NCI-H2171 (cell line): ENCODE measurements at regions not wholly inside any gene's neighbourhood (a gene's known extent, or its start where the extent isn't known, plus 50 kb on each side); places are given as distances from the start of the nearest gene placed in this dataset.

ENCODE experiments used
- DNase-seq: peaks from one replicate; lab custom pipeline; 2025; lab: John Stamatoyannopoulos, UW

DNA sequence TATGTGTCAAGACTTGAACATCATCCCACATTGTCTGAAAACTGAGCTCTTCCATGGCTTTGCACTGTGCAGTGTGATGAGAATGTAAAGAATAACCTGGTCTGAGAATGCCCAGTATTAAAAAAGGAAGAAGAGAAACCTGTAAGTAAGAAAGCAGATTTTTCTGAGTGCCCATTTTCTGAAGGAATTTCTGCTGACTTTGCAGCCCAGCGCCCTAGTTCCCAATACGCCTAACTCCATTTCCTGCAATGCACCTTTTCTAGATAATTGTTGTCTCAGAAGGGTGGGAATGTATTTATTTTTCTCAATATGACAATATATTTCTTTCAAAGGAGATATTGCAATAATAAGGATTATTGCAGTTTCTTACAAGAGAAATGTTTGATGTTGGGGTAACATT is 231.5 kb downstream of the HAO1 start:
- DNase-seq = no peak

DNA sequence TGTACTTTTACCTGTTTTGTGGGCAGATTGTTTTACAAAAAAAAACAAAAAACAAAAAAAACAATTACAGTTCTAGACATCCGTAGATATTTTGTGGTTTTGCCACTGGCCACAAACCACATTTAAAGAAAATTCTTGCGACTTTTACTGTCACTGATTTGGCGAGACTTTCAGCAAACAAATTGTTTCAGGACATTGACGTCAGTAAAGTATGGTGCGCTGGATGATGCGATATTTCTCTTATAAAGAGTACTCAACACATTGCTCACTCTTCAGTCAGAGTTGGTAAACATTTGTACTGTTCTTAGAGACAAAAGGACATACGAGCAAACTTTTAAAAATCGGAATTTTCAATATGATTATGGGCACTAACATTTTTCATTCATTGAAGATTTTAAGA is 229.8 kb downstream of the HAO1 start:
- no peak for DNase-seq

DNA sequence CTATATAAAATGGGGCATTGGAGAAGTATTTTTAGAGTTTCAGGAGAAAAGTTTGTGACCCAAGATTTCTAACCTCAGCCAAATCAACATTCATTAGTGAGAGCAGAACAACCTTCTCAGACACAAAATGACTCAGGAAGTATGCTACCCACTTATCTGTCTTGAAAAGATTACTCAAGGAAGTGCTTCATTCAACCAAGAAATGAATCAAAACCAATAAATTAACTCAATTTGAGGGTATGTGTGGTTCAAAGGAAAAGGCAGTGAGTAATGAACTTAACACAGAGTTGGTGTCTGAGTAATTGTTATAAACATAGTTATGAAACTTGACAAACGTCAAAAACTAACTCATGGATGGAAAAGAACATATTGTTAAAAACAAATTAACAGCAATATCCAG is 227.6 kb downstream of the HAO1 start:
- no peak for DNase-seq

DNA sequence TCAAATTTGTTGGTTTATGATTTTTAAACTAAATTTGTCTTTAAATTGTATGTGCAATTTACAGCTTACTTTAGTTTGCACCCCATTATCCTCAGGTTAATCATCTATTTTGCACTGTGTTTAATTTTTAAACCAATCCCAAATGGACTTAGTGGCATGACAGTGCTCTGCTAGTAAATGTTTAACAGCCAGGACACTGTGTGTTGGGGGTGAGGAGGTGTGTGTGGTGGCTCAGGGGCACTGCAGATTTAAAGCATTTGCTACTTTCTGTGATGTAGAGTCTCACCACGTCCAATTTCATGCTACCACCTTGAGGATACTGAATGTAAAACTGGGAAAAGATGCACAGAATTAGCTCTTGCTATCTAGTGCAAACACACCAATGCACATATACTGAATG is 225.7 kb downstream of the HAO1 start:
- DNase-seq = no peak

DNA sequence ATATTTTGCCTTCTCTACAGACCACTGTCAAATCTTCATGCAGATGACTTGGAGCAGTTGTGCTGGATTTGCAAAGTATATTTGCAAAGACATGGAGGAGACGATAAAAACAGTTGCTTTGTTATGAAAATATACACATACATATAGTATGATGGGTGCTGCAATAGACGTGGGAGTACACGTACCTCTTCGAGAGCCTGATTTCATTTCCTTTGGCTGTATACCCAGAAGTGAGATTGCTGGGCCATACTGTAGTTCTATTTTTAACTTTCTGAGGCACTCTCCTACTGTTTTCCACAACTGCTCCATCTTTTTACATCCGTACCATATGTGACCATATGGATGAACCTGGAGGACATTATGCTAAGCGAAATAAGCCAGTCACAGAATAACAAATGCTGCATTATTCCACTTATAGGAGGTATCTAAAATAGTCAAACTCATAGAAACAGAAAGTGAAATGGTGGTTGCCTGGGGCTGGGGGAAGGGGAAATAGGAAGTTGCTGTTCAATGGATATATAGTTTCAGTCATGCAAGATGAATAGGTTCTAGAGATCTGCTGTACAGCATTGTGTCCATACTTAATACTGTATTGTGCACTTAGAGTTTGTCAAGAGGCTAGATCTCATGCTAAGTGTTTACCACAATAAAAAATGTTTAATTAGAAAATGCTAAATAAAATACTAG is 223.8 kb downstream of the HAO1 start:
- no peak for DNase-seq

DNA sequence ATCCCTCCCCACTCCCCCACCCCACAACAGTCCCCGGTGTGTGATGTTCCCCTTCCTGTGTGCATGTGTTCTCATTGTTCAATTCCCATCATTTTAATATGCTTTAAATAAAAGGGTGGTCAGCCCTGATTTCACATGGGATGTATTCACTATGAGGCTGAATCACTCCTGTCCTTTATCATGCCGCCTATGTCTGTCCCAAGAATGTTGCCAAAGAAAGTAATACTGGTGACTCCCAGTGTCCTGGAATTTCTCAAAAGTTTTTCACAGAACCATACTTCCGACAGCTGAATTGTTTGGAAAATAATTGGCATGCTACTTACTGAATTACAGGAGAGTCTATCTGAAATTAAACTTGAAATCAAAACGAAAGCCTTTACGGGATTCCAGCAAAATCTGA is 217.7 kb downstream of the HAO1 start:
- DNase-seq = no peak

DNA sequence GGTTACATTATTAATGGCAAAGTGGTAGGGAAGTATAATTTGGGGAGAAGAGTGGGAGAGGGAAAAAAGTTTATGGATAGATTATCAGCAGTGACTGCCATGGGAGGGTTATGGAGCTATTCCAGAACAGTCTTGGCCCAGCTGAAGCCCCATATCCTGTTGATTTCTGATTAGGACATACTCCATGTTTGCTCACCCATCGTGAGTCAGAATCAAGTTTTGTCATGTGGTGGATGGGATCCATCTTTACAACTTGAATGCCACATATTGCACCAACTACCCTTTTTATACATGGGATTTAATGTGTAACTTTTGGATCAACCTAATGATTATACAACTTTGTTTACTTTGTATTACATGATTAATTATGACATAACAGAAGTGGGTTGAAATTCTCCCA is 217.0 kb downstream of the HAO1 start:
- no peak for DNase-seq

DNA sequence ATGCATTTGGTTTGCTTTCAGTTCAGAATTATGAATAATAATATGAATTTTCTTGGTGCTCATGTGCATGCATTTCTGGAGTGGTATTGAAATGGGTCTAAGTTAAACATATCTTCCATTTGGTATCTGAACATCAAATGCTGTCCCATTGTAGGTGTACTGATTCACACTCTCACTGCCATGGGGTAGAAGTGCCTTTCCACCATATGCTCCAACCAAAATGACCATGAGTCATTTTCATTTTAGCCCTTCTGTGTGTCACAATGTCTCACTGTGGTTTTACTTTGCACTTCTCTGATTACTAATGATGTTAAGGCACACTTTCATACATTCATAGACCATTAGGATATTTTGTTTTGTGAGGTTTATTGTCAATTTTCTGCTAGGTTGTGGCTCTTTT is 211.9 kb downstream of the HAO1 start:
- DNase-seq = no peak

DNA sequence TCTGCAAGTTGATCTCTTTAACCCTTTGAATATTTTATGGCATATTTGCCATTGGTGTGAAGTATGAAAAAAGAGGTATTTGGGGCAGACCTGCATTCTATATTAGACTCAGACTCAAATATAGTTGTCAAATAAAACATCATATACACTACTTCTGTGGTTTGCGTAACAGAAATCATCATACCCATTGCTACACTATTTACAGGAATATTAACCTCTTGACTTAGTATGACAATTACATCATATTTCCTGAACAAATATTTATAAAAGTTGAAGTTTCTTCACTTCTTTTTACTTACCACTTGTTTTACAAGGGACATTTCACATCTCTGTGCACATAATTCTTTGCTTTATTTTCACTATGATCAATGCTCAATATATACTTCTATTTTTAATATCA is 206.0 kb downstream of the HAO1 start:
- DNase-seq = no peak

DNA sequence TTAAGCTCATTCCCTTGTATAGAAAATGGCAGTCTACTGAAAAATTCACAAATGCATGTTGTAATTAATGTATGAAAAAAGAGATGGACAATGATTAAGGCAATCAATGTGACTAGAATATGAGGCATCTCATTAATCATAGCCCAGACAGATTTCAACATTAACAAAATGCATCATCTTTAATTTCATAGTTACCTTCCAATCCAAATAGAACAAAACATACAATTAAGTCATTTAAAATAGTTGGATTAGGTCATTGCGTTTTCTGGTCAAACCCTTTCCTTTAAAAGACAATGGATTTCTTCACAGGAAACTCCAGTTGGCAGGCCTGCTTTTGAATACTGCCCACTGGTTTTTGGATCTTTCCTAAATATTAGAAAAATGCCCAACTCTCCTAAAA is 203.9 kb downstream of the HAO1 start:
- no peak for DNase-seq

DNA sequence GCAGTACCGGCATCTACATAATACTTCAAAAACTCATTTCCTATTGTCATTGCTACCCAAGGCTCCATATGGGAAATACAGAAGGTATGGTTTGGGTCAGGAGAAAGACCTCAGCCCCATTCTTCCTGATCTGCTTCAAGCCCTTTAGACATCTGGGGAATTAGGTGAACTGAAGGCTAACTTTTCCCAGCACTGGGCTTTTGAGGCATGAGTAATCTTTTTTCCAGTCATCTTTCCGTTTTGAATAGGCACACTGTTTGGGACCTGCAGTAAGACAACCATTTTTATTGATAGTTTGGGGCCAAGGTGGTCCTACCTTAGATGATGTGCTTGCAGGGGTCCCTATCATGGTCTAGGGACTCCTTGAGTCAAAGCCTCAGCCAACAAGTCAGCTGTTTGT is 198.4 kb downstream of the HAO1 start:
- DNase-seq = no peak

DNA sequence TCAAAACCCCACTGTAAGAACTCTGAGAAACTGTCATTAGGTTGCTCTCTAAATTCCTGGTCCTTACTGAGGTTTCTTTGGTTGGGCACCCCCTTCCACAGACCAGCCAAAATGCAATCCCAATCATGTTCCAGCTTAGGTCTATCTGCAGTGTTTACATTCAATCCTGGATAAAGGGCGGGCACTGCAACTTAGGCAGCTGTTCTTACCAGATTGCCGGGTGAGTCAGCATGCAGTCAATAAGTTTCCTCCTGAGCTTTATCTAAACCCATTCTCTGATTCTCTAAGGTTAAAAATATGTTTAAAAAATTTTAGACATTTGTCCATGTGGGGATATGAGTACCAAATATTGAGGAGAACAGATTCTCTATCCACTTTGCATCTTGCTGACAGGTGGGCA is 197.8 kb downstream of the HAO1 start:
- no peak for DNase-seq

DNA sequence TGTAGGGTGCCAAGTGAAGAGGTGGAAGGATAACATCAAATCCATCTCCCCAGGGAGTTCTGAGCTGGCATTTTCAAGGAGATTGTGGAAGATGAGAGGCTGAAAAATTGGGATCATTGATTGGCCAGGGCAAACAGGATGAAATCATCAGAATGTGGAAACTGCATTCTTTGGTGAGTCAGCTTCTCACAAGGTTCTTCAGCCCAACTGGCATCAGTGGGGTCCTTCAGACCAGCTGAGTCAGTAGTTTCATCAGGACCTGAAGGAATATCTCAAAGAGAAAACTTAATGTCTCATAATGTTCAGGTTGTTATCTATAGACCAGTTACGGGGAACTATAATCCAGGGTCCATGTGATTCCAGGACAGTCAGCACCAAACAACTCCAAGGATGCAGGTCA is 195.8 kb downstream of the HAO1 start:
- no peak for DNase-seq

DNA sequence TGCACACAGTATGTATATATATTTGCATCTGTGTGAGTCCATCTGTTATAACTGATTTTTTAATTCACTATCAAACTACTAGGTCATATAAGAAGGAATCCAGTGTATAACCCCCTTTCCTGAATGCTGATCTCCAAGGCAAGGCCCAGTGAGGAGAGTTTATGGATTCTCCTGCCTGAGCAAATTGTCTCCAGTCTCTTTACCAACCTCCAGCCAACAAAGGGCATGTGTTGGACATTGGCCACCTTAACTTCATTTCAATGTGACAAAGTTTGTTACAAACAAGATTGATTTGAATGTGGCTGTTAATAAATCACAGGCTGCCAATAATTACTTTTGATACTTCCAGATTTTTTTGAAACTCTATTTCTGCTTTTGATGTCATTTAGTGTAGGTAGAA is 191.6 kb downstream of the HAO1 start:
- no peak for DNase-seq

DNA sequence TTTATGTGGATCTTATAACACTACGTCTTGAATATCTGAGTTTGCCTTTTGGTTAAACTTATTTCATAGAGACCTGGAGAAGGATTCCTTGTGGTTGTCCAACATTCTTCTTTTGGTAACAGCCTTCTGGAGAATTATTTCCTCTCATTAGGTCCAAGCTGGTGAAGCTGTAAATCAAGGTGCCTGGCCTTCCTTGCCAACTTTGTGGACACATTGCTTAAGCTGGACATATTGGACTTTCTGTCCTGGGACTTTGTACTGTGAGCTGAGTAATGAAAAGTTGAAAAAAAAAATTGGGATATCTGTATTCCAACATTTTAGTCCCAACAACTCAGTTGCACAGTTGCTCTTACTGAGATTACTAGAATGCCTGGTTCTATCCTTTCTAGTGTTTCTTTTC is 186.2 kb downstream of the HAO1 start:
- DNase-seq = no peak

DNA sequence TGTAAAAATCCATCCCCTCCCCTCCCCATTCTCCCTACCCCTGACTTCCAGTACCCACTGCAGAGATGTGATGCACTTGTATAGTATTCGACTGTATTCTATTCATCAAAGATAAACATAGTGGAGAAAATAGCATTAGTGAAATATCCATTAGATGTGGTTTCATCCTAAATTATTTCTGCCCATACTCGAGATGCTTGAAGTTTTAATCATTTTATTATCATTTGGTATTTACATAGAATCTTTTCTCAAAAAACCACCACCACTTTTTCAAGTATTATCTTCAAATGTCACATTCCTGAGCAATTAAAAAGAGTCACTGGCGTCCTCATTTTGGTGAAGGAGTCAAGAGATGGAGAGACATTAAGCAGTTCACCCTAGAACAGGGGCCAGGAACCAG is 181.9 kb downstream of the HAO1 start:
- DNase-seq = no peak

DNA sequence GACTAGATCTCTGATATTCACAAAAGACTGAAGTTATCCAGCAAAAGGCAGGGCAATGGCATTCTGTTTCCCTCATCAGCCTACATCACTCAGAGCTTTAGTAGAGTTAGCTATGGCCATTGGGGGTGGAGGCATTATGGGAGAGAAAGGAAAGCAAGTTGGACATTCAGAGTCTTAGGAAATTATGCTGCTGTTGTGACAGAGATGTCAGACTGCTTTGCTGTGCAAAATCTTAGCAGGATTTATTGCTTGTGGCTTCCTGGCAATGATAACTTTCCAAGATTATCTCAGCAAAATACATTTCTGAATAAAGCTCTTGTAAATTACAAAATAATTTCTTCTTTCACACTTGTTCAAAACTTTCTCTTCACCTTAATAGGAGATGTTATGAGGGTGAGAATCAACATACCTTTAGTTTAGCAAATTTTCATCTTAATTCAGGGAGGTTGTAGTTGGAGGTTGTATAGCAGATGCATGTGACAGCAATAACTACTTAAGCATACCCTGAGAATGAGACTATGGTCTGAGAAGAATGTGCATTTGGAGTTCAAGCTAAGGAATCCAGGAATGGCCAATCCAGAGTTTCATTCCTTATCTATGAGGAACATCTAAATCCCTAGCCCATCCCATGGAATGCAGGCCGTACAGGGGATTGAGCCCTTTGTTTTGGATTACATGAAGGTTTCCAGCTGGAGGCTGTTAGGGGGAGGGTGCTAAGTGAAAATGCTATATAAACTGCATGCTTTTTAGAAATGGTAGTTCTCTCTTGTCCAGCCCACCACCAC is 179.8 kb downstream of the HAO1 start:
- DNase-seq = no peak

DNA sequence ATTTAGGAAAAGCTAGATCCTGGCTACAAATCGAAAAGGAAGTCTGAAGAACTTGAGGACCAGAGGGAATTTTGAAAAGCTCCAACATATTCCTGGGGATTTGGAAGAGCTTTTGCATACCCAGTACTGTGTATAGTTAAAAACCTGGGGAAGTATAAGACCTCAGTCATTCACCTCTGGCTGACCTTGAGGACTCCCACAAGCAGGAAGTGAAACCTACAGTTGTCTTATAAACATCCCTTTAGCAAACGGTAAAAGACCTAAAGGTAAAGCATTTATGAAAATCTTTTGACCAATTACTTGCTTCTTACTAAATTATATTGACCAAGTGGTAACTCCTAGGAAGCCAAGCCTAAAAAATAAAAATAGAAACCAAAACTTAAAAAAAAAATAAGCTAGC is 175.0 kb downstream of the HAO1 start:
- DNase-seq = no peak

DNA sequence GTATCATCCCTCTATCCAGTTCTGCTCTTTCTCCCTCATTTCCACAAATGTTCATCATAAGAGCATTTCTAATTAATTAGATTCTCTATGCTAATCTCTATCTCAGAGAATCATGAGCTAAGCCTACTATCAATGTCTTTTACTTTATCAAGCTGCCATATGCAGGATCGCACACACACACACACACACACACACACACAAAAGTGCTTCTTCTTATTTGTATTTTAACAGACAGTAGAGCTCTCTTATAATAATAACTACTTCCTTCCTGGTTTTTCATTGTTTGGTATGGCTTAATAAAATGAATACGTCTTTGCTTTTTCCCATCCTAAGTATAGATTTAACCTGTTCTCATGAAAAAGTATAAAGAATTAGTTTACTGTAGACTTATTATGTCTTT is 170.2 kb downstream of the HAO1 start:
- DNase-seq = no peak

DNA sequence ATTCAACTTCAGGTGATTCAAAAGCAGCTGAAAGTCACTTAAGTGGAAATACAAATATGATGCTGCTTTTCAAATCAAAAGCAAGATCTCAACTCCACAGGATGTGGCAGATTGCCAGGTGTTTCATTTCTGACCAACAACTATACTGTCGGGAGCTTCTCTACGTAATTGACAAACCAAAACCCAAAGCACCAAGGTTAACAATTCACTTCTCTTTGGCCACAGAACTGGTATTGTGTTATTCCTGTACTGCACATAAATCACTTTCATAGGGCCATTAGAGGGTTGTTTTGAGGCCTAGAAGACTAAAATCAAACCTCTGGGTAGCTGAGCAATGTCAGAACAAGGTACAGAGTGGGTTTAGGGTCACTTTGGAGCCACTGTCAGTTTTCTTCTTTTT is 169.7 kb downstream of the HAO1 start:
- no peak for DNase-seq

DNA sequence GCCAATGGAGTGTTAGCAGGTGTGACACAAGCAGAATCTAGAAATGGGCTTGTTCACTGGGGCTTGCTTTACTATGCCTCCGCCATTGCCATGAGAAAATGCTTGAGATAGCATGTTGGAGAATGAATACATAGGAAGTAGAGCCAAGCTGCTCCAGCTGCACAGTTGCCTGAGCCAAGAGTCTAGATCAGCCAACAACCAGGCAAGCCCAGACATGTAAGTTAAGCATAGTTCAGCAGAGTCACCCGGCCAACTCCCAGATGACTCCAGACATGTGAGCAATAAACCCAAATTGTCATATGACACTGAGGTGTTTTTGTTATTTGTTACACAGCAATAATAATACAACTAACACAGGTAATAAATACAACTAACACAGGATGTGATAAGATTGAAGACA is 167.9 kb downstream of the HAO1 start:
- peak; percentile 49 for DNase-seq

DNA sequence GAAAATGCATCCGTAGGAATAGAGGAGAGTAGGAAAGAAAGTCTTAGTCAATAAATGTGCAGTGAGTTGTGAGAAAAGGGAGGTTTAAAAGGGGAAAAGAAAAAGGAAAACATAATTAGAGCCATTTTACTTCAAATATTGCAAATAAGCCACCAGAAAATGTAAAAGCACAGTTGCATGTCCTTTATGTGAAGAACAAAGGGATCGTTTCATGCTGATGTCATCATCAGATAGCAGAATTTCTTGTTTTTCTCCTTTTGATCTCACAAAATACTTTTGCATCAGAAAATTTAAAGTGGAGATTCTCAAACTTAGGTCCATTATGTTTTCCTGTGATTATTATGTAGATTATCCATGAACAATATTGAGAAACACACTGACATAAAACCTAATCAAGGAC is 166.7 kb downstream of the HAO1 start:
- no peak for DNase-seq

DNA sequence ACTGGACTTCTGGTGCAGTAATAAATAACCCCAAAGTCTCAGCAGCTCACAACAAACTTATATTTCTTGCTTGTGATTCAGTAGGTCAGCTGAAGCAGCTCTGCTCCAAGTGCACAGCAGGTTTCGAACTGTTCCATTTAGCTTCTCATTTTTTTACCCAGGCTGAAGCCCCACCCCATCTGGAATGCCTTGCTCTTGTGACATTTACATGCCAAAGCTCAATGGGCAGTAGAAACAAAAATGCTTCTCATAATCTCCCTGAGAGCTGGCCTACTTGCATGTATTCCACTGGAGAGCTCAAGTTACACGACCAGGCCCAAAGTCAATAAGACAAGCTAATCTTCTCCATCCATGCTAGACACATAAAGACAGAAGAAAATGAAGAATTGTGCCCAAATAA is 165.2 kb downstream of the HAO1 start:
- no peak for DNase-seq

DNA sequence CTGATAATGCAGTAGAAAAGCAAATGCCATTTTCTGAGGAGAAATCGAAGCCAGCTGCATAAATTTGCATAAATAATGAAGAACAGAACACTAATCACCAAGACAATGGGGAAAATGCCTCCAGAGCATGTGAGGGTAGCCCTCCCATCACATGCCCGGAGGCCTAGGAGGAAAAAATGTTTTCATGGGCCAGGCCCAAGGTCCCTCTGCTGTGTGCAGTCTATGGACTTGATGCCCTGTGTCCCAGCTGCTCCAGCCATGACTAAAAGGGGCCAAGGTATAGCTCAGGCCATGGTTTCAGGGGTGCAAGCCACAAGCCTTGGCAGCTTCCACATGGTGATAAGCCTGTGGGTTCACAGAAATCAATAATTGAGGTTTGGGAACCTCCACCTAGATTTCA is 164.1 kb downstream of the HAO1 start:
- DNase-seq = no peak
